Naive thymus-derived CD4-positive, alpha-beta T cell (primary cell): ENCODE measurements at regions not wholly inside any gene's neighbourhood (a gene's known extent, or its start where the extent isn't known, plus 50 kb on each side); places are given as distances from the start of the nearest gene placed in this dataset.

Source experiments
- ATAC-seq: fragments of 150-1000 bp; cut with Tn5 transposase; 2 replicates; pipeline ENCODE4 v1.10.0; 2021; ENCODE audit warnings: mild to moderate bottlenecking, moderate library complexity
- CTCF ChIA-PET: fragments of 350-600 bp; sonication (Branson Sonifier 250); formaldehyde crosslinking; loops from one replicate; lab custom pipeline; 2021; ENCODE audit warnings: antibody characterized with exemption; lab: Charles Lee
- POLR2A ChIA-PET: fragments of 350-600 bp; sonication (Branson Sonifier 250); formaldehyde crosslinking; loops from one replicate; lab custom pipeline; 2021; ENCODE audit warnings: antibody characterized with exemption, inconsistent platforms; lab: Charles Lee
- DNase-seq, 9 donors: peaks; one replicate each; pipeline versions ENCODE4 v3.0.0 to v3.0.0-alpha.2; 2020 to 2022; ENCODE audit warnings: mixed read lengths in 1 of 9
- H3K27ac ChIP-seq: one replicate; pipeline ENCODE4 v1.7.0; 2013; ENCODE audit warnings: mild to moderate bottlenecking, low read depth, low read length, moderate library complexity
- H3K27me3 ChIP-seq, 2 donors: one replicate each; pipeline ENCODE4 v1.7.0; 2013; ENCODE audit warnings: low read length in 2 of 2, mild to moderate bottlenecking in 2 of 2, moderate library complexity in 2 of 2; ENCODE audit not compliant: control insufficient read depth in 2 of 2, insufficient read depth in 2 of 2
- H3K36me3 ChIP-seq, 3 experiments: 1 replicate in 2 of 3; 2 replicates in 1 of 3; pipeline ENCODE4 v1.7.0; 2013; ENCODE audit warnings: low read length in 3 of 3, mild to moderate bottlenecking in 3 of 3, moderate library complexity in 1 of 3; ENCODE audit not compliant: insufficient read depth in 3 of 3, control insufficient read depth in 2 of 3
- H3K4me1 ChIP-seq, 2 donors: one replicate each; pipeline ENCODE4 v1.7.0; 2013; ENCODE audit warnings: low read length in 2 of 2, mild to moderate bottlenecking in 2 of 2, moderate library complexity in 1 of 2; ENCODE audit not compliant: control insufficient read depth in 2 of 2, insufficient read depth in 2 of 2
- H3K4me3 ChIP-seq: 2 replicates; pipeline ENCODE4 v1.7.0; 2013; ENCODE audit warnings: mild to moderate bottlenecking, low read length
- H3K9me3 ChIP-seq, 3 experiments: 1 replicate in 2 of 3; 2 replicates in 1 of 3; pipeline ENCODE4 v1.7.0; 2013; ENCODE audit warnings: low read length in 3 of 3; ENCODE audit not compliant: control insufficient read depth in 2 of 3
- H3K27ac Mint-ChIP-seq, 9 donors: one replicate each; pipeline ENCODE4 v1.8.0; 2020 to 2022; ENCODE audit warnings: mixed read lengths in 9 of 9, mild to moderate bottlenecking in 8 of 9, moderate library complexity in 5 of 9, inconsistent platforms in 2 of 9
- H3K27me3 Mint-ChIP-seq, 5 donors: one replicate each; pipeline ENCODE4 v1.8.0; 2021 to 2022; ENCODE audit warnings: mixed read lengths in 5 of 5, mild to moderate bottlenecking in 1 of 5
- H3K36me3 Mint-ChIP-seq, 5 donors: one replicate each; pipeline ENCODE4 v1.8.0; 2020 to 2022; ENCODE audit warnings: mixed read lengths in 5 of 5, mild to moderate bottlenecking in 3 of 5, inconsistent platforms in 1 of 5
- H3K4me1 Mint-ChIP-seq, 7 donors: one replicate each; pipeline ENCODE4 v1.8.0; 2020 to 2022; ENCODE audit warnings: mixed read lengths in 7 of 7, mild to moderate bottlenecking in 3 of 7, inconsistent platforms in 1 of 7
- H3K4me3 Mint-ChIP-seq, 10 donors: one replicate each; pipeline ENCODE4 v1.8.0; 2020 to 2022; ENCODE audit warnings: mild to moderate bottlenecking in 10 of 10, mixed read lengths in 10 of 10, moderate library complexity in 6 of 10, inconsistent platforms in 2 of 10
- H3K9me3 Mint-ChIP-seq, 11 donors: one replicate each; pipeline ENCODE4 v1.8.0; 2020 to 2022; ENCODE audit warnings: mixed read lengths in 11 of 11, mild to moderate bottlenecking in 4 of 11, inconsistent platforms in 1 of 11, moderate library complexity in 1 of 11
- intact Hi-C, 2 donors: fragments of 100-400 bp; cut with micrococcal nuclease; formaldehyde crosslinking; loops; one replicate each; pipeline ENCODE4 v1.15.1; 2023

DNA sequence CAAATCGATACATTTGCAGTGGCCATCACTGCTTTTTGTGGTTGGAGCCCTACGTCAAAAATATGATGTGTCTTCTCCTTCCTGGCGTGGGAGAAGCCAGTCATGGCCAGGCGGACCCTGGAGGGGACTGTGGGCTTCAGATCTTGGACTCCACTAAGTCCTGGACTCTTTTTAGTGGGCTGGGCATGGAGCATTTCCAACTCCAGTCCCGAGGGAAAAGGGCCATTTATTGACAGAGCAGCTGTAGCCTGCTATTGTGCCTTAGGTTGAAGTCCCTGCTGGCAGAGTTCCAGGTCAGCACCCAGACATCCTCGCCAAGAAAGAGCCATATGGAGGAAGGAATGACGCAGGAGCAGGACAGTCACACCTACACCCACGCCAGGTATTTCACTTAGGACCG lies 179.2 kb upstream of the ZNF507 start:
- Mint-ChIP-seq H3K4me1 (no peaks in the 10 kb centered on the region), H3K27me3 (peaks cover 0 to 35% (median 8%) of the 10 kb centered on the region in 5 donors), H3K27ac (no peak overlapping the region), H3K4me3 (no peak overlapping the region), H3K36me3 (no peaks in the 10 kb centered on the region), H3K9me3 (peaks cover 0 to 8% (median 0%) of the 10 kb centered on the region in 11 donors)
- no peak for DNase-seq
- no peaks in the 10 kb centered on the region for H3K36me3 ChIP-seq
- ChIA-PET POLR2A (no interaction called here), CTCF (no interaction called here)
- H3K4me3 ChIP-seq, result no peak overlapping the region
- H3K9me3 ChIP-seq, result no peaks in the 10 kb centered on the region
- no peak overlapping the region for H3K27ac ChIP-seq
- intact Hi-C loops, result no loop called here
- no peak for ATAC-seq
- H3K27me3 ChIP-seq, result no peaks in the 10 kb centered on the region
- H3K4me1 ChIP-seq, result no peaks in the 10 kb centered on the region

DNA sequence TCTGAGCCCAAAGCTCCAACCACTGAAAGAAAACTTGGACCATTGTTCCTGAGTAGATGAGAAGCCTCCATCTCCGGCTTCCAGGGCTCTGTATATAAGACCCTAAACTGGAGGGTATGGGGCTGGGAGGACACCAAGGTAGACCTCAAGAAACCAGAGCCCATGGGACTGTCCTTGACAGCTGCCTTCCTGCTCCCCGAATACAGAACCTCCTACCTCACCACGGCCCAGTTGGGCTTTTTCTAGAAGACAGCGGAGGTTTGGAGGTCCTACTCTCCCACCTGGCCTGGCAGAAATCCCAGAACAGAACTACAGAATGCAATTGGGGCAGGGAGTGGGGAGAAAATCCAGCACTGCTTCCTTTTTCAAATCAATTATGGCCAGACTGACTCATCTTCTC lies 177.3 kb upstream of the ZNF507 start:
- no peaks in the 10 kb centered on the region for H3K4me1 Mint-ChIP-seq
- DNase-seq (no peak), ATAC-seq (no peak)
- Histone ChIP-seq H3K36me3 (no peaks in the 10 kb centered on the region), H3K4me3 (no peak overlapping the region), H3K27me3 (no peaks in the 10 kb centered on the region), H3K27ac (no peak overlapping the region), H3K9me3 (no peaks in the 10 kb centered on the region), H3K4me1 (no peaks in the 10 kb centered on the region)
- peaks cover 0 to 32% (median 5%) of the 10 kb centered on the region in 5 donors for H3K27me3 Mint-ChIP-seq
- ChIA-PET CTCF (no interaction called here), POLR2A (no interaction called here)
- intact Hi-C loops, result no loop called here
- no peak overlapping the region for H3K4me3 Mint-ChIP-seq
- peaks cover 0 to under 1% (median 0%) of the 10 kb centered on the region in 11 donors for H3K9me3 Mint-ChIP-seq
- no peak overlapping the region for H3K27ac Mint-ChIP-seq
- no peaks in the 10 kb centered on the region for H3K36me3 Mint-ChIP-seq

DNA sequence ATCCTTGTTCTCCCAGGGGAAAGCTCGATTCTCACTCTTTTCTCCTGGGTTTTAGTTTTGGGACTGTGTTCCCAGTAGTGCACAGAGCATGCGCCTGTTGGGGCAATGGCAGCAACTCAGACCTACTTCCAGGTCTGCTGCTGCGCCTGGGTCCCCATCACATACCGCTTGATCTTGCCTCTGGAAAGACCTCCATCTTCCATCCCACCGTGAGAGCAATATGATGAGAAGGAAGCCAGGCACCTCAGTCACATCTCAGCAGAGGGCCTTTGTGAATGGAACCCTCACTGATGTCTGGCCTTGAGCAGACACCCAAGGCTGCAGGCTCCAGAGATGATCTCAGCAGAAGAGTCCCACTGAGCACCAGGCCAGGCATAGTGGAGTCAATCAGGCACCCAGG lies 176.8 kb upstream of the ZNF507 start:
- intact Hi-C loops, result no loop called here
- ChIA-PET CTCF (no interaction called here), POLR2A (no interaction called here)
- Histone ChIP-seq H3K27ac (no peak overlapping the region), H3K27me3 (no peaks in the 10 kb centered on the region), H3K4me1 (no peaks in the 10 kb centered on the region), H3K9me3 (no peaks in the 10 kb centered on the region), H3K36me3 (no peaks in the 10 kb centered on the region), H3K4me3 (no peak overlapping the region)
- ATAC-seq (no peak), DNase-seq (no peak)
- H3K36me3 Mint-ChIP-seq, result no peaks in the 10 kb centered on the region
- H3K27me3 Mint-ChIP-seq, result peaks cover 0 to 32% (median 5%) of the 10 kb centered on the region in 5 donors
- H3K4me3 Mint-ChIP-seq, result no peak overlapping the region
- no peak overlapping the region for H3K27ac Mint-ChIP-seq
- no peaks in the 10 kb centered on the region for H3K4me1 Mint-ChIP-seq
- H3K9me3 Mint-ChIP-seq, result no peaks in the 10 kb centered on the region

DNA sequence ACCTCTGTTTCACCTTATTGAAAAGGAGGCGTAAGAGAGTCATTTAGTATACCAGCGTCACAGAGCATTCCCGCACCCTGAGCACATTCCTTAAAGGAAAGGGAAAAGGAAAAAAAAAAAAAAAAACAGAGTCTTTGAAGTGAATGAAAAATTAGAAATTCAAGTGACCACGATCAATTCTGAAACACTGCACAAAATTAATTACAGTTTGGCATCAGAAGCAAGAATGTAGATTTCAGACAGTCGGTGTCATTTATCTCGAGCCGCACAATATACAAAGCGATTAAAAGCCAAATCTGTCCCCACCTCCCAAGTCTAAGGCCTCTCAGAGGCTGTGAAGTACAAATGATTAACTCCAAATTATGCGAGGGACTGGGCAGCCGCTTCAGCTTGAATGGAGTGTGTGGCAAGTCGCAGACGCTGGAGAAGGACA lies 173.7 kb upstream of the ZNF507 start:
- H3K9me3 Mint-ChIP-seq, result peaks cover 0 to 2% (median 0%) of the 10 kb centered on the region in 11 donors
- no peaks in the 10 kb centered on the region for H3K4me1 ChIP-seq
- no peaks in the 10 kb centered on the region for H3K27me3 ChIP-seq
- H3K4me3 Mint-ChIP-seq, result no peak overlapping the region
- DNase-seq (no peak), ATAC-seq (no peak)
- ChIA-PET CTCF (no interaction called here), POLR2A (no interaction called here)
- H3K27ac ChIP-seq, result no peak overlapping the region
- intact Hi-C loops, result no loop called here
- no peaks in the 10 kb centered on the region for H3K36me3 Mint-ChIP-seq
- no peaks in the 10 kb centered on the region for H3K9me3 ChIP-seq
- H3K4me1 Mint-ChIP-seq, result no peaks in the 10 kb centered on the region
- peaks cover 0 to 25% (median 0%) of the 10 kb centered on the region in 5 donors for H3K27me3 Mint-ChIP-seq
- H3K4me3 ChIP-seq, result no peak overlapping the region
- no peak overlapping the region for H3K27ac Mint-ChIP-seq
- no peaks in the 10 kb centered on the region for H3K36me3 ChIP-seq

DNA sequence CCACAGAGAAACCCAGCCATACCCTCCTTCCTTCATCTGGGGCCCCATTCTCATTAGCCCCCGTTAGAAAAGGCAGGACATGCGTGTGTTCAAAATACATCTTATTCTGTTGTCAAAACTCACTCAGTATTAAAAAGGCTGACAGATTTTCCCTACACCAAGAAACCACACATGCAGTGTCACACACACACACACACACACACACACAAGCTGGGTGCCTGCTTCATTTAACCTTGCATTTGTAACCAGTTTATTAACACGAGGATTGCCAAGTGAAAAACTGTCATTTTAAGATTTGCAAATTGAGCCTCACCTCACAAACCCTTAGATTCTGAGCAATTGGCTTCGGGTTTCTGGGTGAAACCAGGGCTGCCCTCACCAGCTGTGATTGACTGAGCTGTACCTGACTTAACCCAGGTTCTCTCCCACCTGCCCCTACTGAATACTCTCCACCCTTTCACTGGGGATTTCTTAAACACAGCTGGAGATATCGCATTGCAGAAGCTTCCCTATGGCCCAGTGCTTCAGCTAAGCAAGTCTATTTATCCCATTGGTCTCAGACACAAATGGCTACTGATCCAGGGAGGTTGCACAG lies 172.7 kb upstream of the ZNF507 start:
- Histone ChIP-seq H3K4me3 (no peak overlapping the region), H3K4me1 (no peaks in the 10 kb centered on the region), H3K36me3 (no peaks in the 10 kb centered on the region), H3K27ac (no peak overlapping the region), H3K9me3 (no peaks in the 10 kb centered on the region), H3K27me3 (no peaks in the 10 kb centered on the region)
- ATAC-seq, result no peak
- ChIA-PET CTCF (no interaction called here), POLR2A (no interaction called here)
- DNase-seq, result no peak
- Mint-ChIP-seq H3K4me1 (no peaks in the 10 kb centered on the region), H3K27me3 (peaks cover 0 to 25% (median 0%) of the 10 kb centered on the region in 5 donors), H3K36me3 (no peaks in the 10 kb centered on the region), H3K27ac (no peak overlapping the region), H3K4me3 (no peak overlapping the region), H3K9me3 (peaks cover 0 to 4% (median 0%) of the 10 kb centered on the region in 11 donors)
- intact Hi-C loops, result no loop called here

DNA sequence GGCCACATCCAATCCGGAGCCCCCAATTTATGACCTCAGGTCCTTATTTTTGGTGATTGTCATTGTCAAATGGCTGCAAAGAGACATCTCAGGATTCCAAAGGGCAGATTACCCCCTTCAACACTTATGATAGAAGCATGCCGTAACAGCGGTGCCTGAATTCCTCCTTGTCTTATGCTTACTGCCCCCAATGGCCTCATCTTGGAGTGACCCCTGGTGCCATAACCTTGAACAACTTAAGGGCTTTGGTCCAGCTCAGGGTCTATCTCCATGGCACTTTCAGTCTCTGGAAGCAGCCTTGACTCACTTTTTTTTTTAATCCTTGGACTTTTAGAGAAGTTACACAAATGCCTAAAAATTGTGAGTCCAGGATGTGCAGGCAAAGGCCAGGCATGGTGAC lies 171.6 kb upstream of the ZNF507 start:
- H3K36me3 ChIP-seq, result no peaks in the 10 kb centered on the region
- DNase-seq (no peak), ATAC-seq (no peak)
- H3K27ac Mint-ChIP-seq, result no peak overlapping the region
- H3K27me3 ChIP-seq, result no peaks in the 10 kb centered on the region
- H3K27me3 Mint-ChIP-seq, result peaks cover 0 to 20% (median 3%) of the 10 kb centered on the region in 5 donors
- ChIA-PET CTCF (no interaction called here), POLR2A (no interaction called here)
- no peak overlapping the region for H3K4me3 ChIP-seq
- H3K9me3 ChIP-seq, result no peaks in the 10 kb centered on the region
- no peaks in the 10 kb centered on the region for H3K4me1 ChIP-seq
- H3K9me3 Mint-ChIP-seq, result peaks cover 0 to 4% (median 0%) of the 10 kb centered on the region in 11 donors
- no peak overlapping the region for H3K27ac ChIP-seq
- no peaks in the 10 kb centered on the region for H3K36me3 Mint-ChIP-seq
- no peaks in the 10 kb centered on the region for H3K4me1 Mint-ChIP-seq
- intact Hi-C loops, result no loop called here
- H3K4me3 Mint-ChIP-seq, result no peak overlapping the region

DNA sequence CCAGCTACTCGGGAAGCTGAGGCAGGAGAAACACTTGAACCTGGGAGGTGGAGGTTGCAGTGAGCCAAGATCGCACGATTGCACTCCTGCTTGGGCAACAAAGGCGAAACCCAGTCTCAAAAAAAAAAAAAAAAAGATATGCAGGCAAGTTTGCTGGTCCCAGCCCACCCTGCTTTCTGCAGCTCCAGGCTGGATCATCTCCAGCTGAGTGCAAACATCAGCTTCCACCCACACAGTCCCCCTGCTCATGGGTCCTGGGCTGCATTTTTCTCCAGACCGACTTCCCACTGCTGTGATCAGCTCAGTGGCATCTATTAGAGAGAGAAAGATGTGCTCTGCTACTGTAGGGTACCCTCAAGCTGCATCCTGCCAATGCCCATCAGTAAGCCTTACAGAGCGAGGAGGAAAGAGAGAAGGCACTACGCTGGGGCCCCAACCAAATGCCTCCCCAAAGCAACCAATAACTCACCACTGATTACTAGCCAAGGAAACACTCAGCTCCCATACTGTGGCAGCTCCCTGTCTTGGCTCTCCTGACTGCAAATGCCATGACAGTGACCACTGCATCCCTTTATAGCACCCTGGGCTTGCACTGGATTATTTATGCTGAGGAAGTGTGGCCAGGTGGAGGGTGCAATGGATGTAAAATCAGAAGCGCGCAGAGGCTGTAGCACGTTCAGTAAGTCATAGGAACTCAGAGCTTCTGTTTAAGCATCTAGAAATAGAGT lies 170.9 kb upstream of the ZNF507 start:
- H3K9me3 Mint-ChIP-seq, result peaks cover 0 to 4% (median 0%) of the 10 kb centered on the region in 11 donors
- Histone ChIP-seq H3K27me3 (no peaks in the 10 kb centered on the region), H3K9me3 (no peaks in the 10 kb centered on the region), H3K4me3 (no peak overlapping the region), H3K27ac (no peak overlapping the region), H3K36me3 (no peaks in the 10 kb centered on the region), H3K4me1 (no peaks in the 10 kb centered on the region)
- H3K4me1 Mint-ChIP-seq, result no peaks in the 10 kb centered on the region
- peaks cover 0 to 18% (median 4%) of the 10 kb centered on the region in 5 donors for H3K27me3 Mint-ChIP-seq
- POLR2A ChIA-PET, result no interaction called here
- no peaks in the 10 kb centered on the region for H3K36me3 Mint-ChIP-seq
- H3K27ac Mint-ChIP-seq, result no peak overlapping the region
- H3K4me3 Mint-ChIP-seq, result no peak overlapping the region
- ATAC-seq, result no peak
- CTCF ChIA-PET, result no interaction called here
- intact Hi-C loops, result no loop called here
- DNase-seq, result no peak
